HCT116 (cell line): ENCODE measurements at regions not wholly inside any gene's neighbourhood (a gene's known extent, or its start where the extent isn't known, plus 50 kb on each side); places are given as distances from the start of the nearest gene placed in this dataset.
A peak's percentile ranks its signal among the peaks of the same experiment; 100 is the strongest.

Experiments
- ATAC-seq: fragments of 200-7000 bp; cut with Tn5 transposase; 2 replicates; pipeline ENCODE4 v1.9.1; 2020; ENCODE audit warnings: mild to moderate bottlenecking, moderate library complexity
- BruUV-seq: library from RNA; stranded (reverse); fragments of 400-500 nt; replicated peaks from 2 replicates; lab custom pipeline; 2021; lab: Mats Ljungman, UMichigan
- CTCF ChIA-PET: fragments of 300-600 bp; sonication (Branson Sonifier 250); formaldehyde crosslinking; loops from one replicate; lab custom pipeline; 2021; ENCODE audit warnings: antibody characterized with exemption; lab: Charles Lee
- POLR2A ChIA-PET: fragments of 300-600, 350-600 bp; sonication (Branson Sonifier 250); formaldehyde crosslinking; loops from one replicate; lab custom pipeline; 2021; ENCODE audit warnings: antibody characterized with exemption; lab: Charles Lee
- RAD21 ChIA-PET, 2 experiments: fragments of 300-600 bp; sonication (Branson Sonifier 250); formaldehyde crosslinking; loops; one replicate each; lab custom pipeline; 2023; ENCODE audit warnings: low total read pairs in 2 of 2; ENCODE audit not compliant: uncharacterized antibody in 2 of 2, unreplicated experiment in 2 of 2, low non-redundant PET in 1 of 2; lab: Charles Lee
- DNase-seq: peaks from one replicate; pipeline ENCODE4 v3.0.0-alpha.2; 2010; ENCODE audit warnings: low read depth, low spot score
- H2AFZ ChIP-seq: fragments of 200-600 bp; shearing (Covaris generic), sonication (generic); 2 replicates; pipeline ENCODE4 v1.6.1; 2017; ENCODE audit warnings: low read depth, mixed run types, mixed read lengths, antibody characterized with exemption, low read length; ENCODE audit not compliant: poor library complexity, severe bottlenecking
- H3K27ac ChIP-seq: 2 replicates; pipeline ENCODE4 v1.5.1; 2012; ENCODE audit warnings: low read depth, low read length
- H3K27me3 ChIP-seq: fragments of 200-600 bp; sonication (generic); 2 replicates; pipeline ENCODE4 v1.6.1; 2016; ENCODE audit warnings: mixed run types, low read length, mixed read lengths; ENCODE audit not compliant: insufficient read depth
- H3K36me3 ChIP-seq, 2 experiments: fragments of 200-500 bp in 1 of 2; fragments of 200-600 bp in 1 of 2; sonication (Bioruptor generic) in 1 of 2; sonication (generic) in 1 of 2; 2 replicates each; pipeline versions ENCODE4 v1.5.1 to v1.6.1; 2014 to 2016; ENCODE audit warnings: low read length in 2 of 2, inconsistent platforms in 1 of 2, mixed read lengths in 1 of 2, mixed run types in 1 of 2; ENCODE audit not compliant: insufficient read depth in 2 of 2, control insufficient read depth in 1 of 2
- H3K4me1 ChIP-seq, 2 experiments: fragments of 200-600 bp in 1 of 2; sonication (generic) in 1 of 2; 2 replicates each; pipeline versions ENCODE4 v1.5.1 to v1.6.1; 2012 to 2017; ENCODE audit warnings: low read length in 2 of 2, inconsistent platforms in 1 of 2, mild to moderate bottlenecking in 1 of 2, mixed read lengths in 1 of 2, mixed run types in 1 of 2, moderate library complexity in 1 of 2; ENCODE audit not compliant: insufficient read depth in 2 of 2, control insufficient read depth in 1 of 2
- H3K4me2 ChIP-seq: fragments of 200-600 bp; sonication (generic); 2 replicates; pipeline ENCODE4 v1.6.1; 2017; ENCODE audit warnings: mixed run types, low read length, mixed read lengths
- H3K4me3 ChIP-seq, 2 experiments: fragments of 200-600 bp in 1 of 2; sonication (generic) in 1 of 2; replicated peaks in 1 of 2; 2 replicates each; pipeline ENCODE4 v1.5.1; 2011 to 2016; ENCODE audit warnings: low read length in 2 of 2, control low read depth in 1 of 2, low read depth in 1 of 2, mild to moderate bottlenecking in 1 of 2, mixed read lengths in 1 of 2, mixed run types in 1 of 2
- H3K79me2 ChIP-seq: fragments of 200-600 bp; sonication (generic); 2 replicates; pipeline ENCODE4 v1.6.1; 2017; ENCODE audit warnings: mild to moderate bottlenecking, mixed run types, low read length, moderate library complexity, mixed read lengths; ENCODE audit not compliant: insufficient read depth
- H3K9ac ChIP-seq: fragments of 200-600 bp; sonication (generic); 2 replicates; pipeline ENCODE4 v1.6.1; 2016; ENCODE audit warnings: low read length, mixed read lengths
- H3K9me2 ChIP-seq: fragments of 200-600 bp; sonication (generic), shearing (Covaris generic); 2 replicates; pipeline ENCODE4 v1.6.1; 2017; ENCODE audit warnings: mixed run types, mild to moderate bottlenecking, moderate library complexity; ENCODE audit not compliant: insufficient read depth
- H3K9me3 ChIP-seq, 2 experiments: fragments of 200-500 bp in 1 of 2; fragments of 200-600 bp in 1 of 2; sonication (Bioruptor generic) in 1 of 2; sonication (generic) in 1 of 2; 2 replicates each; pipeline ENCODE4 v1.6.1; 2014 to 2017; ENCODE audit warnings: low read length in 2 of 2, mixed read lengths in 2 of 2, inconsistent platforms in 1 of 2, low read depth in 1 of 2, mild to moderate bottlenecking in 1 of 2, mixed run types in 1 of 2, moderate library complexity in 1 of 2; ENCODE audit not compliant: control insufficient read depth in 1 of 2, insufficient read depth in 1 of 2
- H4K20me1 ChIP-seq: fragments of 200-600 bp; sonication (generic), shearing (Covaris generic); 2 replicates; pipeline ENCODE4 v1.6.1; 2017; ENCODE audit warnings: mixed run types, mild to moderate bottlenecking, moderate library complexity; ENCODE audit not compliant: insufficient read depth
- ATF3 ChIP-seq: IDR thresholded peaks from 2 replicates; pipeline ENCODE4 v1.6.1; 2012
- CBX3 ChIP-seq: IDR thresholded peaks from 2 replicates; pipeline ENCODE4 v1.6.1; 2012; ENCODE audit warnings: low read depth
- EGR1 ChIP-seq: IDR thresholded peaks from 2 replicates; pipeline ENCODE4 v1.6.1; 2012; ENCODE audit warnings: low read depth
- EZH2phosphoT487 ChIP-seq: fragments of 200-600 bp; IDR thresholded peaks from 2 replicates; pipeline ENCODE4 v1.6.1; 2018; ENCODE audit warnings: antibody characterized with exemption, borderline replicate concordance
- FOSL1 ChIP-seq: IDR thresholded peaks from 2 replicates; pipeline ENCODE4 v1.6.1; 2012; ENCODE audit warnings: low read depth
- JUND ChIP-seq: IDR thresholded peaks from 2 replicates; pipeline ENCODE4 v1.6.1; 2012
- POLR2A ChIP-seq: IDR thresholded peaks from 2 replicates; pipeline ENCODE4 v1.7.0; 2011; ENCODE audit warnings: borderline replicate concordance; ENCODE audit not compliant: insufficient read depth, insufficient read length; ENCODE audit errors: extremely low read depth
- POLR2AphosphoS5 ChIP-seq: IDR thresholded peaks from 2 replicates; pipeline ENCODE4 v1.6.1; 2011; ENCODE audit warnings: mild to moderate bottlenecking, low read depth, low read length, moderate library complexity
- RAD21 ChIP-seq: IDR thresholded peaks from 2 replicates; pipeline ENCODE4 v1.6.1; 2012; ENCODE audit warnings: low read depth, mild to moderate bottlenecking
- SIN3A ChIP-seq: IDR thresholded peaks from 2 replicates; pipeline ENCODE4 v1.6.1; 2012; ENCODE audit warnings: low read depth
- SP1 ChIP-seq: IDR thresholded peaks from 2 replicates; pipeline ENCODE4 v1.6.1; 2012; ENCODE audit warnings: low read depth
- SRF ChIP-seq: IDR thresholded peaks from 2 replicates; pipeline ENCODE4 v1.6.1; 2012; ENCODE audit warnings: low read depth
- ZFX ChIP-seq: fragments of 450-650 bp; IDR thresholded peaks from 2 replicates; pipeline ENCODE4 v1.6.1; 2017
- intact Hi-C: fragments of 100-400 bp; cut with micrococcal nuclease; formaldehyde crosslinking; loops from 2 replicates; pipeline ENCODE4 v1.10.0; 2022
- TF ChIP-seq, protein P1 (sequence below): IDR thresholded peaks from 2 replicates; pipeline ENCODE4 v1.6.1; 2012; ENCODE audit warnings: low read depth

DNA sequence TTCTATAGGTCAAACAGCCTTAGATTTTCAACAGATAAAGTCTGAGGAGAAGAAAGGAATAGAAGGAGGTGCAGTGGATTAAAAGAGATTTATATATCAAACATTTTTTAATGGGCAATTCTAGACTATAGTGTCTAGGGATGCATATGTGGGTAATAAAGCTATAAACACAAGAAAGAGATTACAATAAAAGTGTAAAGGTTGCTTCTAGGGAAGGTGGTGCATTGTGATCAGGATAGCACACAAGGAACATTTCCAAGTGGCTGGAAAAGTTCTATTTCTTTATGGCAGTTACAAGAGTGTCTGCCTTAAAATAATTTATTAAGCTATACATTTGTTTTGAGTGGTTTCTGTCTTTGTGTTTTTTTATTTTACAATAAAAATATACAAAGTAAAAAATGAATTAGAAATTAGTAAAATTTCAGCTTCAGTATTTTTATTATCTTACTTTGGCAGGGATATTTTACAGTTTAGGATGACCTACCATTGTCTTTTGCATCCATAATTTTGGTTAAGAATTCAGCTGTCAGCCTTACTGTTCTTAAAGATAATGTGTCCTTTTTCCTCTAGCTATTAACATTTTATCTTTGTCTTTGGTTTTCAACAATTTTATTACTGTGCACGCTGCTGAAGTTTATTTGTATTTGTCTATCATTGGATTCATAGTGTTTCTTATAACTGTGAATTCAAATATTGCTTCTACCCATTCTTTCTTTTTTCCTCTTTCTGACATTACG, 221.8 kb downstream of the LACC1 start:
- intact Hi-C loops: no loop called here
- RAD21 ChIA-PET: no interaction called here
- no TSS peak for BruUV-seq
- H3K36me3 ChIP-seq: no peaks in the 10 kb centered on the region
- no peak overlapping the region for H3K9ac ChIP-seq
- TF ChIP-seq ATF3 (no peak), EGR1 (no peak), CBX3 (peak; percentile 87), POLR2A (no peak)
- no peak overlapping the region for H3K27ac ChIP-seq
- peaks cover 0 to 4% of the 10 kb centered on the region in 2 experiments; a peak in 2 of 4 replicates for H3K9me3 ChIP-seq
- POLR2A ChIA-PET: no interaction called here
- H2AFZ ChIP-seq: no peak overlapping the region
- H3K4me2 ChIP-seq: no peak overlapping the region
- ATAC-seq (no peak), DNase-seq (no peak)
- no peaks in the 10 kb centered on the region for H3K79me2 ChIP-seq
- H3K9me2 ChIP-seq: no peaks in the 10 kb centered on the region
- H3K4me3 ChIP-seq: no peak overlapping the region
- CTCF ChIA-PET: no interaction called here
- no peaks in the 10 kb centered on the region; a peak in 1 of 4 replicates for H3K4me1 ChIP-seq
- no peaks in the 10 kb centered on the region for H3K27me3 ChIP-seq
- no peaks in the 10 kb centered on the region for H4K20me1 ChIP-seq

DNA sequence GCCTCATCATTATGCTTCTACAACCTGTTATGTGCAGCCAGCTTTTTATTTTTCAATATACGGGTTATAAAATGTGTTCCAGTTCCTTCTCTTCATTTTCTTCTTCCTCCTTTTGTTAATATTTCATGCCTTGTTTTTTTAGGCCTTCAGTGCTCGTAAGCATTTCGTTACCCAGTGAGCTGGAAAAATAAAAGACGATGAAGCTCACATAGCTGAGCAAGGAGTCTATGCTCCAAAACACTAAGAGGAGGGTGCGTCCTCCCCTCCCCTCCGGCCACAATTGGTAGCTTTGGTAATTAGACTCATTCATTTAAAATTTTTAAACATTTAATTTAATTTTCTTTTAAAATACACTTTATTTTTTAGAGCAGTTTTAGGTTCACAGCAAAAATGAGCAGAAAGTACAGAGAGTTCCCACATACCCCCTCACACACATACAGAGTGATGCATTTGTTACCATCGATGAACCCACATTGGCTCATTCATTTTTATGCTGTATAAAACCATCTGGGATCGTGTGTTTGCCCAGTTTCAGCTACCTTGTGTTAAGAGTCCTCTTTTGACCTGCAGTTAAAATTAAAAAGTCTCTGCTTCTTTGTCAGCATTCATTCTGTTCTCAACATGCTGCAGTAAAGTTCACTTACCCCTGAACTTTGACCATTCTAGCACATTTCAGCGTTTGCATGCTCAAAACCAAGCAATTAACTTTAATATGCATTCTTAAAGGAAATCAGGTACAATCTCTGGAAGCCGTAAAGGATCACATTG, 223.9 kb downstream of the LACC1 start:
- H4K20me1 ChIP-seq: no peaks in the 10 kb centered on the region
- no peaks in the 10 kb centered on the region for H3K79me2 ChIP-seq
- H3K4me2 ChIP-seq: no peak overlapping the region
- no TSS peak for BruUV-seq
- peaks cover 0 to 4% of the 10 kb centered on the region in 2 experiments; a peak in 2 of 4 replicates for H3K9me3 ChIP-seq
- ATAC-seq (no peak), DNase-seq (no peak)
- ChIA-PET RAD21 (no interaction called here), CTCF (no interaction called here), POLR2A (no interaction called here)
- no peaks in the 10 kb centered on the region for H3K36me3 ChIP-seq
- H3K4me1 ChIP-seq: peaks cover 2 to 5% of the 10 kb centered on the region in 2 experiments; a peak in 3 of 4 replicates
- no peak overlapping the region for H2AFZ ChIP-seq
- H3K27me3 ChIP-seq: no peaks in the 10 kb centered on the region
- intact Hi-C loops: no loop called here
- H3K27ac ChIP-seq: no peak overlapping the region
- H3K4me3 ChIP-seq: no peak overlapping the region
- no peak overlapping the region for H3K9ac ChIP-seq
- no peaks in the 10 kb centered on the region for H3K9me2 ChIP-seq
- TF ChIP-seq ZFX (no peak), EZH2phosphoT487 (no peak), CBX3 (no peak), SP1 (no peak), POLR2AphosphoS5 (no peak), ATF3 (no peak), FOSL1 (no peak), JUND (no peak), RAD21 (no peak), SIN3A (no peak), SRF (no peak), EGR1 (no peak)
- TF ChIP-seq, protein P1, sequence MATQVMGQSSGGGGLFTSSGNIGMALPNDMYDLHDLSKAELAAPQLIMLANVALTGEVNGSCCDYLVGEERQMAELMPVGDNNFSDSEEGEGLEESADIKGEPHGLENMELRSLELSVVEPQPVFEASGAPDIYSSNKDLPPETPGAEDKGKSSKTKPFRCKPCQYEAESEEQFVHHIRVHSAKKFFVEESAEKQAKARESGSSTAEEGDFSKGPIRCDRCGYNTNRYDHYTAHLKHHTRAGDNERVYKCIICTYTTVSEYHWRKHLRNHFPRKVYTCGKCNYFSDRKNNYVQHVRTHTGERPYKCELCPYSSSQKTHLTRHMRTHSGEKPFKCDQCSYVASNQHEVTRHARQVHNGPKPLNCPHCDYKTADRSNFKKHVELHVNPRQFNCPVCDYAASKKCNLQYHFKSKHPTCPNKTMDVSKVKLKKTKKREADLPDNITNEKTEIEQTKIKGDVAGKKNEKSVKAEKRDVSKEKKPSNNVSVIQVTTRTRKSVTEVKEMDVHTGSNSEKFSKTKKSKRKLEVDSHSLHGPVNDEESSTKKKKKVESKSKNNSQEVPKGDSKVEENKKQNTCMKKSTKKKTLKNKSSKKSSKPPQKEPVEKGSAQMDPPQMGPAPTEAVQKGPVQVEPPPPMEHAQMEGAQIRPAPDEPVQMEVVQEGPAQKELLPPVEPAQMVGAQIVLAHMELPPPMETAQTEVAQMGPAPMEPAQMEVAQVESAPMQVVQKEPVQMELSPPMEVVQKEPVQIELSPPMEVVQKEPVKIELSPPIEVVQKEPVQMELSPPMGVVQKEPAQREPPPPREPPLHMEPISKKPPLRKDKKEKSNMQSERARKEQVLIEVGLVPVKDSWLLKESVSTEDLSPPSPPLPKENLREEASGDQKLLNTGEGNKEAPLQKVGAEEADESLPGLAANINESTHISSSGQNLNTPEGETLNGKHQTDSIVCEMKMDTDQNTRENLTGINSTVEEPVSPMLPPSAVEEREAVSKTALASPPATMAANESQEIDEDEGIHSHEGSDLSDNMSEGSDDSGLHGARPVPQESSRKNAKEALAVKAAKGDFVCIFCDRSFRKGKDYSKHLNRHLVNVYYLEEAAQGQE: no peak
